OCI-LY3 (cell line): ENCODE measurements at regions not wholly inside any gene's neighbourhood (a gene's known extent, or its start where the extent isn't known, plus 50 kb on each side); places are given as distances from the start of the nearest gene placed in this dataset.

Experiments used
- H2AFZ ChIP-seq: fragments of 200-600, 300-600 bp; shearing (Covaris generic); 2 replicates; pipeline ENCODE4 v1.6.0; 2014; ENCODE audit warnings: antibody characterized with exemption, low read depth, low read length
- H3K27ac ChIP-seq: fragments of 200-600, 300-600 bp; sonication (generic); 2 replicates; pipeline ENCODE4 v1.5.1; 2014; ENCODE audit warnings: mild to moderate bottlenecking, low read length, moderate library complexity, mixed read lengths
- H3K27me3 ChIP-seq: fragments of 200-600, 300-600 bp; sonication (generic); 2 replicates; pipeline ENCODE4 v1.6.1; 2014; ENCODE audit warnings: low read depth, low read length, mixed read lengths
- H3K36me3 ChIP-seq: fragments of 200-600, 300-600 bp; sonication (generic); replicated peaks from 2 replicates; pipeline ENCODE3; 2014; ENCODE audit warnings: low read depth, low read length, mixed read lengths
- H3K4me1 ChIP-seq: fragments of 300-600, 200-600 bp; sonication (generic); 2 replicates; pipeline ENCODE4 v1.6.1; 2014; ENCODE audit warnings: low read length, mixed read lengths
- H3K4me2 ChIP-seq: fragments of 200-600, 300-600 bp; sonication (generic); 2 replicates; pipeline ENCODE4 v1.6.1; 2014; ENCODE audit warnings: low read length, mixed read lengths
- H3K4me3 ChIP-seq: fragments of 300-600, 200-600 bp; sonication (generic); 2 replicates; pipeline ENCODE4 v1.5.1; 2014; ENCODE audit warnings: antibody characterized with exemption, mild to moderate bottlenecking, low read length, moderate library complexity
- H3K79me2 ChIP-seq: fragments of 300-600, 200-600 bp; shearing (Covaris generic); 2 replicates; pipeline ENCODE4 v1.6.1; 2014; ENCODE audit warnings: mild to moderate bottlenecking, low read length, mixed read lengths
- H3K9ac ChIP-seq: fragments of 300-600, 200-600 bp; shearing (Covaris generic); 2 replicates; pipeline ENCODE4 v1.6.0; 2014; ENCODE audit warnings: mild to moderate bottlenecking, low read length, moderate library complexity
- H3K9me3 ChIP-seq: fragments of 200-600, 300-600 bp; shearing (Covaris generic); 2 replicates; pipeline ENCODE4 v1.6.1; 2014; ENCODE audit warnings: low read length, mixed read lengths; ENCODE audit not compliant: insufficient read depth
- H4K20me1 ChIP-seq: fragments of 200-600, 300-600 bp; sonication (generic); 2 replicates; pipeline ENCODE4 v1.6.1; 2016; ENCODE audit warnings: low read length, mixed read lengths; ENCODE audit not compliant: insufficient read depth
- CTCF ChIP-seq: fragments of 200-600, 300-600 bp; sonication (generic); IDR thresholded peaks from 2 replicates; pipeline ENCODE4 v1.5.1; 2014; ENCODE audit warnings: antibody characterized with exemption, low read length, low read depth
- EZH2phosphoT487 ChIP-seq: fragments of 200-600 bp; shearing (Covaris generic); IDR thresholded peaks from 2 replicates; pipeline ENCODE4 v1.6.1; 2018; ENCODE audit warnings: antibody characterized with exemption, mixed run types, low read depth

GRCh38 chr21:27614231-27614630 is 647.3 kb upstream of the ADAMTS5 start:
- no peak for TF ChIP-seq EZH2phosphoT487
- no peak for TF ChIP-seq CTCF
- no peaks in the 10 kb centered on the region for H3K9me3 ChIP-seq
- no peak overlapping the region for H3K9ac ChIP-seq
- H4K20me1 ChIP-seq, result no peaks in the 10 kb centered on the region
- H3K27me3 ChIP-seq, result no peaks in the 10 kb centered on the region
- no peak overlapping the region for H3K4me2 ChIP-seq
- H3K79me2 ChIP-seq, result no peaks in the 10 kb centered on the region
- no peak overlapping the region for H2AFZ ChIP-seq
- no peaks in the 10 kb centered on the region for H3K36me3 ChIP-seq
- no peaks in the 10 kb centered on the region for H3K4me1 ChIP-seq
- H3K27ac ChIP-seq, result no peak overlapping the region
- H3K4me3 ChIP-seq, result no peak overlapping the region

GRCh38 chr21:27606422-27606821 is 639.5 kb upstream of the ADAMTS5 start:
- Histone ChIP-seq H3K79me2 (no peaks in the 10 kb centered on the region), H3K36me3 (no peaks in the 10 kb centered on the region), H3K27ac (no peak overlapping the region), H3K9ac (no peak overlapping the region), H3K4me2 (no peak overlapping the region), H4K20me1 (no peaks in the 10 kb centered on the region), H3K4me3 (no peak overlapping the region), H3K27me3 (no peaks in the 10 kb centered on the region), H2AFZ (no peak overlapping the region), H3K4me1 (no peaks in the 10 kb centered on the region), H3K9me3 (no peaks in the 10 kb centered on the region)
- TF ChIP-seq CTCF, result no peak
- no peak for TF ChIP-seq EZH2phosphoT487

DNA sequence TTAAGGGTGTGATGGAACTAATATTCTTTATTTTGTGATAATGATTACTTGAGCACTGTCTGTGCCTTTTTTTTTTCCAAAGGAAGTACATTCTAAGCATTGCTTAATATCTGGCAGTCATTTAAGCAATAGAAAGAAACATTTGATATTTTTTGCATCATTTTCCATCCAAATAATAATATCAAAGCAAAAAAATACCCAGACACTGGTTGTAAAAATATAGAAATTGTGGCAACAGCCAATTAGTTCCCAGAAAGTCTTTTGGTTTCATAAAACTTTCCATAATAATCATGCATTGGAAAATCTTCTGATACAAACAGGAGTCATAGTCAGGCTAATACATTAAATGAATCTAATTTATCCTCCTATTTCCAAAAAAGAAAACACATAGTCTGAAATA is 629.3 kb upstream of the ADAMTS5 start:
- Histone ChIP-seq H3K9me3 (no peaks in the 10 kb centered on the region), H3K9ac (no peak overlapping the region), H3K27ac (no peak overlapping the region), H3K36me3 (no peaks in the 10 kb centered on the region), H3K4me3 (no peak overlapping the region), H3K4me1 (no peaks in the 10 kb centered on the region), H3K79me2 (no peaks in the 10 kb centered on the region), H2AFZ (no peak overlapping the region), H4K20me1 (no peaks in the 10 kb centered on the region), H3K27me3 (no peaks in the 10 kb centered on the region), H3K4me2 (no peak overlapping the region)
- TF ChIP-seq CTCF, result no peak
- no peak for TF ChIP-seq EZH2phosphoT487

DNA sequence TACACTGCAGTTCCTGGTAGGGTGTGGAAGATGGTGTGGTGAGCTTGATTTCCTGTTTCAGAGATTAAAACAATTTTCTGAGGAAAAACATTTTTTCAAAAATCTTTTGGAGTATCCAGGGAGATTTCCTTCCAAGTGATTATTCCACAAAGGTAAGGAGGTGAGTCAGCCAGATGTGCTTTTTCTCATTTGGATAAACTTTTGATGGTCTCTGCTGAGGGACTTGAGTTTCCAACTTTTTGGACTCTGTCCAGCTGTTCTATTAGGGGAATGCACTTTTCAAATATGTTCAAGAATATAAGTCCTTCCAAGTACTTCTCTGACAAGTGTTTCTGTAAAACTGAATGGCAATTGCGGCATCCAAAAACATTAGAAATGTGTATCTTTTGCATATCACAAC is 628.8 kb upstream of the ADAMTS5 start:
- H2AFZ ChIP-seq, result no peak overlapping the region
- no peaks in the 10 kb centered on the region for H3K27me3 ChIP-seq
- H3K79me2 ChIP-seq, result no peaks in the 10 kb centered on the region
- no peaks in the 10 kb centered on the region for H3K9me3 ChIP-seq
- H3K9ac ChIP-seq, result no peak overlapping the region
- H4K20me1 ChIP-seq, result no peaks in the 10 kb centered on the region
- H3K4me3 ChIP-seq, result no peak overlapping the region
- no peak overlapping the region for H3K4me2 ChIP-seq
- no peaks in the 10 kb centered on the region for H3K4me1 ChIP-seq
- no peak overlapping the region for H3K27ac ChIP-seq
- no peaks in the 10 kb centered on the region for H3K36me3 ChIP-seq
- TF ChIP-seq CTCF (no peak), EZH2phosphoT487 (no peak)
